GM18951 (cell line): ENCODE measurements at regions not wholly inside any gene's neighbourhood (a gene's known extent, or its start where the extent isn't known, plus 50 kb on each side); places are given as distances from the start of the nearest gene placed in this dataset.

Experiments
- POLR2A ChIP-seq: IDR thresholded peaks from 4 replicates; pipeline ENCODE4 v1.6.1; 2011; ENCODE audit warnings: mild to moderate bottlenecking; ENCODE audit not compliant: insufficient read length, insufficient read depth; ENCODE audit errors: extremely low read depth
- in situ Hi-C: fragments of 300-500 bp; cut with MboI; formaldehyde crosslinking; loops from one replicate; pipeline ENCODE4 v1.12.0; 2022; ENCODE audit warnings: low sequenced_read_pairs, mixed read lengths, inconsistent platforms; ENCODE audit not compliant: unreplicated experiment

- TF ChIP-seq POLR2A, result no peak
- in situ Hi-C loops, result no loop called here
Observed at GRCh38 chr1:200478239-200478623, 68.4 kb upstream of the ZNF281 start.

DNA sequence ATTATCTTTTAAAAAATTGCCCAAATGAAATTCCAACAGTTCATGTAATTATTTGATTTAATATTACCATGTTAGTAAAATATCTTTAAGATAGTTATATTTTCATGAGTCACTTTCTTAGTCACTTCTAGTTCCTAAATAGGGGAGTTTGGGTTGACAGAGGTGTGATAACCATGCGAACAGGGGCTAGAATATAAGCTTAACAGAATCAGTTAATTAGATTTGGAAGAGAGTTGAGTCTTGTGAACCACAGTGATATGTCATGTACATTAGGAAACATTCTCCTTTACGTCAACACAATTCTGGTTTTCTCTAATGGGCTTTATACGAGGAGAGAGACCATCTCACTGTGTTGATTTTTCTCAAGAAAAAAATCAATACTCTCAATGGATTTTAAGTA is 64.8 kb upstream of the ZNF281 start:
- TF ChIP-seq POLR2A, result no peak
- in situ Hi-C loops, result no loop called here

DNA sequence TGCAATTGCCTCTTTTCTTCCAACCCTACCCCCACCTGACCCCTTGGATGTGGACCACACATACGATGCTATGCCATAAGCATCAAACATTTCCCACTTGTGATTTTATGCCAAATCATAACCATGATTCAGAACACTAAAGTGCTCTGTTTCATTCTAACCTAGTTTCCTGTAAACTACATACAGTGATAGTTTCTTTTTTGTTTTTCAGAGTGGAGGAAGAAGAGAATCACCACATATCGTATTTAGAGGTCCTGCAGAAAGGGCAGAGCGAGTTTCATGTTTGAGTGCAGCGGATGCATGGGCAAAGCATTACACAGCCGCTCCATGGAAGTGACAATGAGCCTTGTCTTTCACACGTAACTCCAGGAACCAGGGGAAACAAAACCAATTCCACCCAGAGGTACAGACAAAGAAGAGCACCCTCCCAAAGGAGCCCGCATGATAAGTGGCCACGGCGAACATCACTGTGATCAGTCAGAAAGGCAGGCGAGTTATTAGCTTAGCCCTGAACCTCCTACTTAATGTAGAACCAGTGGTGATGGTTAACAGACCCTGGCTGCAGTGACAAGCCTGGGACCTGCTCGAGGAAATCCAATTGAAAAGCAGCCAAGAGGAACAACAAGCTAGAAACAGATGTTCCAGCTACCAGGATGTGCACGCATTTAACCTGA is 64.0 kb upstream of the ZNF281 start:
- no peak for TF ChIP-seq POLR2A
- in situ Hi-C loops, result no loop called here

- TF ChIP-seq POLR2A, result no peak
- in situ Hi-C loops, result no loop called here
Observed at GRCh38 chr1:200471739-200472138, 61.9 kb upstream of the ZNF281 start.

DNA sequence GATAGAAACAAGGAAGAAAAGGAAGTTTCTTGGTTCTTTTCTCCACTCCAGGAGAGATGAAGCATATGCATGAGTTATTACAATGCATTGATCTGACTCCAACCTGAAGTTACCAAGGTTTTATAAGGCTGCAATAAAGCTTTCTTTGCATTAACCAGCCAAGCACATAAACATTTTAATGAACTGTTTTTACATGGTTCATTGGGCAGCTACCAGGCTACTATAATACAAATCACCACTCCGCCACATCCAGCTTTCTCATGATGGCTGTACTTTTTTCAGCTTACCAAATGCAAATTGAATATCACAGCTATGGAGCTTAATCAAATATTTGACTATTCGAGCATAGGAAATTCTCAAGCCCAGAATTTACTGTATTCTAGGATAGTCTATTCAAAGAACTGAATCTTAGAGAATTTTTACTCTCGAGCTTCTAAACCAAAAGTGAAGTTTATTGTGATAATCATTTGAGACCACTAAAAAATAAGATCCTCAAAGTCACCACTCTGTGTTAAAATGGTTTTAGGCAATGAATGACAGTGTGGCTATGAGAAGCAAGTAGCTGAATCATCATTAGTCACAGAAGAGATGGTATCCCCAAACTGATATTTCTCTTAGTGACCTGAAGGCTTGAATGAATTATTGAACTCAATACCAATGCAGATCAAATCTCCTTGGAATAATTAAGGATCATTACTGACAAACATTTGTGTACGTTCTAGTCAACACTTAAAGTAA is 58.6 kb upstream of the ZNF281 start:
- TF ChIP-seq POLR2A, result no peak
- in situ Hi-C loops, result no loop called here

- in situ Hi-C loops, result no loop called here
Observed at GRCh38 chr1:200464784-200465400, 55.1 kb upstream of the ZNF281 start.

More at GRCh38 chr1:200464784-200465400, 55.1 kb upstream of the ZNF281 start:
- TF ChIP-seq POLR2A, result no peak
